Stimulated activated naive CD8-positive, alpha-beta T cell treated with anti-CD3 and anti-CD28 coated beads, Interleukin-15, amount 100 ng/mL, for 72 hours (primary cell): ENCODE measurements at regions not wholly inside any gene's neighbourhood (a gene's known extent, or its start where the extent isn't known, plus 50 kb on each side); places are given as distances from the start of the nearest gene placed in this dataset.

Experiments
- ATAC-seq: fragments of 150-1000 bp; cut with Tn5 transposase; 2 replicates; pipeline ENCODE4 v1.10.0; 2021; ENCODE audit warnings: mild to moderate bottlenecking, moderate library complexity
- DNase-seq, 2 donors: peaks; one replicate each; pipeline ENCODE4 v3.0.0; 2021 to 2022
- H3K27ac Mint-ChIP-seq, 2 donors: one replicate each; pipeline ENCODE4 v1.8.0; 2022; ENCODE audit warnings: mild to moderate bottlenecking in 2 of 2, mixed read lengths in 2 of 2, moderate library complexity in 2 of 2
- H3K27me3 Mint-ChIP-seq: one replicate; pipeline ENCODE4 v1.8.0; 2022; ENCODE audit warnings: mixed read lengths
- H3K4me1 Mint-ChIP-seq: one replicate; pipeline ENCODE4 v1.8.0; 2022; ENCODE audit warnings: mild to moderate bottlenecking, mixed read lengths
- H3K4me3 Mint-ChIP-seq, 2 donors: one replicate each; pipeline ENCODE4 v1.8.0; 2022; ENCODE audit warnings: mild to moderate bottlenecking in 2 of 2, mixed read lengths in 2 of 2, moderate library complexity in 1 of 2
- H3K9me3 Mint-ChIP-seq, 2 donors: one replicate each; pipeline ENCODE4 v1.8.0; 2022; ENCODE audit warnings: mixed read lengths in 2 of 2

DNA sequence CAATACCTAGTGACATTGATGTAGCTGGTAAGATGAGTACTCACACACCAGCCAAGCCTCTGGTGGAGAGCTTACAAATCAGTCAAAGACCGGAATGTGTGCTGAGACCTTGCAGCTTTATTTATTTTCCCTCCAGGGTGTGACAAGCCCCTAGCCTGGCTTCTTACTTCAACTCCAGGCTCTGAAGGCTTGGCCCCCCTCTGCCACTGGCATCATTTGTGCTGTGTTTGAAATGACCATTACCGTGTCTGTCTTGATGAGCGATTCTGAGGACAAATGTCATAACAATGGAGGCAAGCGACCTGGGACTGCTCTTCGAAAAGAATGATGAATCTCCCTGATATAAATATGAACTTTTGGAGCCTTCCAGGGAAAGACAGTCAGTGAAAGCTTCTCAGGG lies 749.9 kb upstream of the HS6ST1 start:
- DNase-seq (no peak), ATAC-seq (no peak)
- Mint-ChIP-seq H3K27ac (no peak overlapping the region), H3K4me1 (no peaks in the 10 kb centered on the region), H3K27me3 (no peaks in the 10 kb centered on the region), H3K9me3 (no peaks in the 10 kb centered on the region), H3K4me3 (no peak overlapping the region)

DNA sequence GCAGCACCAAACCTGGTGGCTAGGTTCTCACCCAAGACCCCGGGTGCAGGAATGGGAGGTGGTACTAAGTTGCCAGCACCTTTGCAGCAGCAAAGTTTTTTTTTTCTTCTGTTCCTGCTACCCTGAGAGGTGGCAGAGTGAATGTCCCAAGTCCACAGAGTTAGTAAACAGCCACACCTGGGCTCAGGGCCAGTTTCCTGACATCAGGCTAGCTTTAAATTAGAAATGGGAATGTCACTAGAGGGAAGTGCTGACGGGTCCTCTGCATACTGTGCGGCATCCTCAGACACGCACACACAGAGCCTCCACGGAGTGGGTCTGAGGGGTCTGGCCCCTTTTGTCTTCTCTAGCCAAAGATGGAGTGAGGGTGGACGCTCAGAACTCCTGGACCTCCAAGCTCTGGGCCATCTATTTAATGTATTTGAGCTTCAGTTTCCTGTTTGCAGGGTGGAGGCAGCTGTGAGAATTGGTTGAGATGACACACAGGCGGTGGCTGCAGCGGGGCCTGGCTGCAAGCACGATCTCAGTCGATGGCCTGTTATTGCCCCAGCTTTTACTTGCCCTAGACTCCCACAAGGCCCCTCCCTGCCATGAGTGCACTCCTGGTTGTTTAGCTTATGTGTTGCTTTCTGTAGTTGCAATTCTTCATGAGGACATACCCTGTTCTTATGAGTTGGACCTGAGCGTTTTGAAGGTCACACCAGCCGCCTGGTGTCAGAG lies 751.4 kb upstream of the HS6ST1 start:
- DNase-seq (no peak), ATAC-seq (peak; percentile 31)
- H3K4me3 Mint-ChIP-seq, result no peak overlapping the region
- H3K27ac Mint-ChIP-seq, result no peak overlapping the region
- no peaks in the 10 kb centered on the region for H3K4me1 Mint-ChIP-seq
- H3K27me3 Mint-ChIP-seq, result no peaks in the 10 kb centered on the region
- no peaks in the 10 kb centered on the region for H3K9me3 Mint-ChIP-seq

DNA sequence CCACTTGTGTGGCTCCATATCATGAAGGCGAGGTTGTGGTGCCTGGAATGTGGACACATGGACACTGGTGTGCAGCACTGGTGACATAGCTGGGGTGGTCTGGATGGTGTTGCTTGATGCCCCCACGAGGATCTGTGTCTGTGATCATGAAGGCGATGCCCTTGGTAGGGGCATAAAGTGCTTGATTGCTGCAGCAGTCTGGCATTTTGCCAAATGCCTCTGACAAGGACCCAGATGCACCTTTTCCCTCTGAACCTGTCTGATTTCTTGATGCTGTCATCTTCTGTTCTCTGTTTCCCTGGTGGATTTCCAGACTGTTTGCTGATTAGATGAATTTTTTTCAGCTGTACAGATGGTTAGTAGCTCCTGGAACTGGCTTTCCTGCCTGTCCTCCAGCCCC lies 752.0 kb upstream of the HS6ST1 start:
- H3K9me3 Mint-ChIP-seq, result no peaks in the 10 kb centered on the region
- H3K27ac Mint-ChIP-seq, result no peak overlapping the region
- DNase-seq (no peak), ATAC-seq (no peak)
- no peaks in the 10 kb centered on the region for H3K27me3 Mint-ChIP-seq
- H3K4me1 Mint-ChIP-seq, result no peaks in the 10 kb centered on the region
- H3K4me3 Mint-ChIP-seq, result no peak overlapping the region

DNA sequence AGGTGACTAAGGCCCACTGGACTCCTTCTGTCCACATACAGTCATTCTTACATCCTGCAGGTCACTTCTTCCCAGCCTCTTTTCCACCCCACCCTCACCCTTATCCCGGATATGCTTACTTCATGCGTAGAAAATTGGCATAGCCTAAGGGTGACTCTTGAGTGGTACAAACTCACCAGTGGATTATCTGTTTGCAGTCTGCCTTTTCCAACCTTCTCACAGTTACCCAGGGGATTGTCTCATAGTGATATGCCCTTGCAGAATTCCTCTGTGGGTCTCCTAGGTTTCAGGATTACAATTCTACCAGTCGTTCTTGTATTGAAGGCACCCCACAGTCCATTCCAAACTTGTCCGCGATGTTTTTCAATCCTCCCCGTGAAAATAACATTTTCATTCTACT lies 752.9 kb upstream of the HS6ST1 start:
- Mint-ChIP-seq H3K27me3 (no peaks in the 10 kb centered on the region), H3K4me3 (no peak overlapping the region), H3K4me1 (no peaks in the 10 kb centered on the region), H3K9me3 (no peaks in the 10 kb centered on the region), H3K27ac (no peak overlapping the region)
- no peak for ATAC-seq
- DNase-seq, result no peak

DNA sequence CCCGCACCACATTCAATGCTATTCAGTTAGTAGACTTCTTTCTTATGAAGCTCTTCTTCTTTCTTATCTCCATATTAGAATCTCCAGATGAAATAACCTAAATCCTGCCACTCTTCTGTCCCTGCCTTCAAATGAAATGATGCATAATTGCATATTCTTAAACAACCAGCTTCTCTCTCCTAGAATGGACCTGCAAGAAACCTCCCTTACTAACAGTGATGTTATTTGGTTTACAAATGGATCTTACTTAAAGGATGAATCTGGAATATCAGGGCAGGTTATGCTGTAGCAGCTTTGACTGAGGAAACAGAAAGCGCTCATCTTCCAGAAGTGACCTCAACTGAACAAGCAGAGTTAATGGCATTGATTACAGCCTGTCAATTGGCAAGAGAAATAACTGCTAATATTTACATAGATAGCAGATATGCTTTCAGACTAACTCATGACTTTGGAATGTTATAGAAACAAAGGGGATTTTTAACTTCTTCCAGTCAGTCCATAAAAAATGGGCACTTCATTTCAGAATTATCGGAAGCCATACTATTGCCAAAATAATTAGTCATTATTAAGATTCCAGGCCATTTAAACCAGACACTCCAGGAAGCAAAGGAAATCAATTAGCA lies 755.7 kb upstream of the HS6ST1 start:
- H3K4me1 Mint-ChIP-seq, result no peaks in the 10 kb centered on the region
- no peaks in the 10 kb centered on the region for H3K9me3 Mint-ChIP-seq
- H3K4me3 Mint-ChIP-seq, result no peak overlapping the region
- no peak overlapping the region for H3K27ac Mint-ChIP-seq
- H3K27me3 Mint-ChIP-seq, result peaks cover 3% of the 10 kb centered on the region
- no peak for DNase-seq
- ATAC-seq, result no peak

DNA sequence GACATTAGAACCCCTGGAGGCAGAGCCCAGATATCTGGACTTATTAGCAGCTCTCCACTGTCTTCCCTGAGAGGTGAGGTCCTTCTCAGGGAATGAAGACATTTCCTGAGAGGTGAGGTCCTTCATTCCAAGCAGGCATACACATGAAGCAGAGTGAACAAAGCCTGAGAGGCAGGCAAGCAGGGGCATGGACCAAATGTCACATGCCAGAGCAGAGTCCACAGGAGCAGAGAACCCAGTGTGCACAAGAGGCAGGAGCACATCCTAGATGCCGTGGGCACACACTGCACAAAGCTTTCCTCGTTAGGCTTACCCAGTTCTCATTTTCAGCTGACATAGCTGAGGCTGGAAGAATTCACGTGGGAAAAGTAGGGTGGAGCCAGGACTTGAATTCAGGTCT lies 759.9 kb upstream of the HS6ST1 start:
- Mint-ChIP-seq H3K27ac (no peak overlapping the region), H3K4me1 (no peaks in the 10 kb centered on the region), H3K9me3 (no peaks in the 10 kb centered on the region), H3K4me3 (no peak overlapping the region), H3K27me3 (peaks cover 7% of the 10 kb centered on the region)
- ATAC-seq (no peak), DNase-seq (no peak)

DNA sequence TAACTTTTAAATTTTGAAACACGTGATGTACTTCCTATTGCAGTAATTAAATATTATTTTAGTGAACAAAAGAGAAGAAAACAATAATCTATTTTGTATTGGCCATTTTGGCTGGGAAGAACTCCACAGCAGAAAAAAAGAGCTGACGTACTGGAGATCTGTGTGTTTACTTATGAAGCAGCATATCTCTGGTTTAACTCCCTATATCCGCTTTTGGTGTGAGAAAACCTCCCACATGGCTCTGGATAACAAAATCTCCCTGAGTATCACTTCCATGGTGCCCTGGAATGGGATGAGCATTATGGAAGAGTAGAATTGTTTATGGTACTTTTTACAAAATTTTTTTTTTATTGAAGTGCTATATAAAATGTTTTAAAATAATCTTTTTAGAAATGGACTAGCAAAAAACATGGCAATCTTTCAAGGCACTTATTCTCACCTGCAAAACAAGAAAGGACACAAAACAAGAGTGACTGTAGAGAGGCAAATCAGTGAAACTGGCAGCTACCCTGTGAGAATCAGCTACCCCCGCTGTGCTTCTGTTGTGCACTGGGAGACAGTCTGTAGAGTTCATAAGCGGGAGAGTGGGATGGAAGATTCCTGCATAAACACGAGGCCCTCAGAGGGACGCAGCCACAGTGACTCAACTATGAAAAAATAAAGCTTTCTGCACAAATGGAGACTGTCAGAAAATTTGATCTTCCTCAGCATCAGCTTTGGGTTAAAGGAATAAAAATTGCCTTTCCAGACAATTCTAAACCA lies 762.2 kb upstream of the HS6ST1 start:
- H3K4me3 Mint-ChIP-seq, result no peak overlapping the region
- no peak for ATAC-seq
- H3K4me1 Mint-ChIP-seq, result no peaks in the 10 kb centered on the region
- peaks cover 7% of the 10 kb centered on the region for H3K27me3 Mint-ChIP-seq
- H3K27ac Mint-ChIP-seq, result peak overlapping the region in 1 of 2 donors; percentile 8
- no peaks in the 10 kb centered on the region for H3K9me3 Mint-ChIP-seq
- no peak for DNase-seq

DNA sequence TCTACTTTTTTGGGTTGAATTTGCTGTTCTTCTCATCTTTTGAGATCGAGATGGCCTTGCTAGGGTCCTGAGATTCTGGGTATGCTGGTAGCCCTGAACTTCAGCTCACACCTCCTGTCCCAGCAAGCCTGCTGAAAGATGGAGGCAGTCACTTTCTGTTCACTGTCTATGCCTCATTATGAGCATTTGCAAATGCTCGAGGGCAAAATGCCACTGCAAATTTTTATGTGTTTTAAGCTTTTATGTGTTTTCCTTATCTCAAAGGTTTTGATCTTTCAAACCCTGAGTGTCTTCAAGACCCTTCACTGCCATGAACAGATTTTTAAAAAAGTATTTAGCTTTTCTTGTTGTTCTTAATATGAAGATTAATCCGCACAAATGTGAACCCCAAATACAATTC lies 766.7 kb upstream of the HS6ST1 start:
- ATAC-seq (no peak), DNase-seq (no peak)
- H3K27ac Mint-ChIP-seq, result no peak overlapping the region
- H3K4me3 Mint-ChIP-seq, result no peak overlapping the region
- H3K9me3 Mint-ChIP-seq, result no peaks in the 10 kb centered on the region
- H3K27me3 Mint-ChIP-seq, result no peaks in the 10 kb centered on the region
- H3K4me1 Mint-ChIP-seq, result no peaks in the 10 kb centered on the region

DNA sequence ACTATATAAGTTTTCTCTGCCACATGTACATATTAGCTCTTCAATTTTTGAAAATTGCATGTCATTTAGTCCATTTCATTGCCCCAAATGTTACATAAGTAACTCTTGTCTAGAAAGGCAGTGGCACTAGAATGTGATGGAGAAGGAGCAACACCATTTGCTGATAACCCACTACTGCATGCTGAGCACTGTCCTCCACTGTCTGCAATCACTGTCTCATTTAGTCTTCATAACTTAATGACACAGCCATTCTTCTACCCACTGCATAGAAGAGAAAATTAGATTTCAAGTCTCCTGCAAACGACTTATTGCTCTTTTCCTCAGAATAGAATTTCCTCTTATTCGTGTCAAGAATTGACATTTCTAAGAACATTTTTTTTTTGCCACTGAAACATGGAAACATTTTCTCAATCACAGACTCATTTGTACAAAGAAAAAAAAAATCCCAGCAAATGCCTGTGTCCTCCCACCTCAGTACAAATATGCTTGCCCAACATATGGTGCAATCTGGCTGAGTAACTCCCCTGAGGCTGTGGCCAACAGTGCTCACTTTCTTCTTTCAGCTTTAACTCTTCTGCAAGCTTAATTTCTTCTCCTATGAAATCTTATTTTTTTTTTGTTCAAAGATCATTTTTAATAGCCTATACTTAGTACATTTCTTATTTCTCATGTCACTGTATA lies 768.6 kb upstream of the HS6ST1 start:
- Mint-ChIP-seq H3K9me3 (no peaks in the 10 kb centered on the region), H3K27me3 (no peaks in the 10 kb centered on the region), H3K4me1 (no peaks in the 10 kb centered on the region), H3K4me3 (no peak overlapping the region), H3K27ac (no peak overlapping the region)
- ATAC-seq (no peak), DNase-seq (no peak)

DNA sequence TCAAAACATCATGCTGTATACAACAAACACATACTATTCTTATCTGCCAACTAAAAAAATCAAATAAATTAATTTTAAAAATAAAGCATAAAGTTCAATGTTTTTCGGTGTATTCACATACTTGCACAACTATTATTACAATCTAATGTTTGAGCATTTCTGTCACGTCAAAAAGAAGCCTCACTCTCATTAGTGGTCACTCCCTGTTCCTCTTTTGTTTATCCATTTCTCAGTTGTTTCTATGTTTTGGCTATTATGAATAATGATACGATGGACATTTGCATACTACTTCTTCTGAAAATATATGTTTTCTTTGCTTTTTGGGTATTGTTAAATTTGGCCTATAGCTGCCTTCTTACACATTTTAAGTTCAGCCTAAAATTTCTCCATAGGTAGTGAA lies 773.0 kb upstream of the HS6ST1 start:
- no peaks in the 10 kb centered on the region for H3K9me3 Mint-ChIP-seq
- H3K4me1 Mint-ChIP-seq, result no peaks in the 10 kb centered on the region
- DNase-seq (no peak), ATAC-seq (no peak)
- H3K27me3 Mint-ChIP-seq, result no peaks in the 10 kb centered on the region
- H3K4me3 Mint-ChIP-seq, result no peak overlapping the region
- no peak overlapping the region for H3K27ac Mint-ChIP-seq

DNA sequence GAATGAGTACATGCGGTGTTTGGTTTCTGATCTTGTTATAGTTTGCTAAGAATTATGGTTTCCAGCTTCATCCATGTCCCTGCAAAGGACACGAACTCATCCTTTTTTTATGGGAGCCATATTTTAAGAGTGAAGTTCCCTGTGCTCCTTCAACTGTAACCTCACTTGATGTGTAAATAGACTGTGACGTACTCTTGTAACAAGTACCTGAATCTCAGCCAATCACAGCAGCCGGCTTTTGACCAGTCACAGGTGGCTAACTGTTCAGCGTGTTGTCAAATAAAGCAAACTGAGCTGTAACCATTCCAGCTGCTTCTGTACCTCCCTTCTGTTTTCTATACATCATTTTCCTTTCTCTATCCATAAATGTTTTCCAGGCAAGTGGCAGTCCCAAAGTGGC lies 774.3 kb upstream of the HS6ST1 start:
- Mint-ChIP-seq H3K4me1 (no peaks in the 10 kb centered on the region), H3K9me3 (no peaks in the 10 kb centered on the region), H3K4me3 (no peak overlapping the region), H3K27ac (no peak overlapping the region), H3K27me3 (no peaks in the 10 kb centered on the region)
- ATAC-seq, result no peak
- DNase-seq, result no peak

DNA sequence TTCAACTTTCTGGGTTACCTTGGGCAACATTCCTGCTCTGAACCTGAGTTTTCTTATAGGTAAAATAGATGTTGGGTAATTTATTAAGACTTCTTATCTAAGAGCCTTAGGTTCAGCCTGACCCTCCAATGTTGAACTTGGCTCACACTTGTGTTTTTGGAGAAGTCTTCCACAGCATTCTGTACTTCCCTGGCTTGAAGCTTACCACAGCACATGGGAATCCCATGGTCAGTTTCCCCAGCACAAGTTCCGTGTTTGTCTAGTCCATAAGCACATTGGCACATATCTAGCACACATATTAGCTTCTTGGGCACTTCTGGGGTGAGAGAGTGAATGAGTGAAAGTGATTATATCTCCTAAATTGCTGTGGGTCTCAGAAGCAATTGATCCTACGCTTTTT lies 782.5 kb upstream of the HS6ST1 start:
- peaks cover 12% of the 10 kb centered on the region for H3K27me3 Mint-ChIP-seq
- no peak overlapping the region for H3K27ac Mint-ChIP-seq
- H3K9me3 Mint-ChIP-seq, result no peaks in the 10 kb centered on the region
- no peak for DNase-seq
- ATAC-seq, result no peak
- H3K4me3 Mint-ChIP-seq, result no peak overlapping the region
- no peaks in the 10 kb centered on the region for H3K4me1 Mint-ChIP-seq

DNA sequence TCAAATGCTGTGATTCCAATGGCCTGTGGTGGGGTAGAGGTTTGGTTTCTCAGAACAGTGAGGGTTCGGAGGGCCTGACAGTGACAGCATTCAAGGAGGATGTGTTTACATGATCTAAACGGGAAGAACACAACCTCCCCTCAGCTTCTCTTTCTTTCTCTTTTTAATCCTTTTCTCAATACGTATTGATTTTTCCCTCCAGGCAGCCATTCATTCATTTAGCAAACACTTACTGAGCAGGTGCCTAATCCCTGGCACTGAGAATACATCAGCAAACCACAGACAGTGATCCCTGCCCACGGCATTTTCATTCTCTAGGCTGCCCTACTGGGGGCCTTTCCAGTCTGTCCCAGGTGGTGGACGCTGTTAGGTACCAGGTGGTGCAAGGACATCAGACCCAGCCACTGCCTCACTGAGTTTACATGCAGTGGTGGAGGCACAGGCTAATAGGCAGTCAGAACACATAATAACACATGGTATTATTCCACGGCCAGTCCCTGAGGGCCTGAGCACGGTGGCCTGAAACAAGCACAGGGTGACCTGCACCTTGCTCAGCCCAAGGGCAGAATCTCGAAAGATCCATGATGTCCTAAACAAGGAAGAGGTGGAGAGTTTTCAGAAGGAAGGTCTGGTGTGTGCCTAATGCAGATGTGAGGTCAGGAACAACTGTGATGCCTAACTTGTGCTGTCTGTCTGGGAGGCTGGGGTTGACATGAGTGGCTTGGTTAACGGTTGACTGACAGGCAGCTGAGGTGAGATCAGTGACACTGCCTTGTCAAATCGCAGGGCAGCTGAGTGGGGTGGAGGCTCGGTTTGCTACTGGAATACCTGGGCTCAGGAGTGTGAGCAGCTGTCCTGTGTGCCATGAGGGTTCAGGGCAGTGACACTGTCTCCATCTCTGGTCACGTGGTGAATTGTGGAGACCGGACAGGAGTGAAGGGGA lies 785.5 kb upstream of the HS6ST1 start:
- DNase-seq, result no peak
- peaks cover 12% of the 10 kb centered on the region for H3K27me3 Mint-ChIP-seq
- H3K27ac Mint-ChIP-seq, result no peak overlapping the region
- ATAC-seq, result peak; percentile 15
- no peaks in the 10 kb centered on the region for H3K9me3 Mint-ChIP-seq
- no peak overlapping the region for H3K4me3 Mint-ChIP-seq
- no peaks in the 10 kb centered on the region for H3K4me1 Mint-ChIP-seq

DNA sequence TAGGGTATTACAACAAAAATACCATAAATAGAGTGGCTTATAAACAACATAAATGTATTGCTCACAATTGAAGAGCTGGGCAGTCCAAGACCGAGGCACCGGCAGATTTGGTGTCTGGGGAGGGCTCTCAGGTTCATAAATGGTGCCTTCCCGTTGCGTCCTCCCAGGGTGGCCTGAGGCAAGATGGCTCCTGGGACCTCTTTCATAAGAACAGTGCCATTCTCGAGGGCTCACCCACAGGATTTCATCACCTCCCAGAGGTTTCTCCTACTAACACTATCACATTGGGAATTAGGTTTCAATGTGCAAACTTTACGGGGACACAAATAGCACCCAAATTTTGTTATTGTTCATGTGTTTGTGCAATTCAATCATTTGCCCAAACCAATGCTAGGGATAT lies 793.5 kb upstream of the HS6ST1 start:
- no peaks in the 10 kb centered on the region for H3K9me3 Mint-ChIP-seq
- no peak overlapping the region for H3K27ac Mint-ChIP-seq
- DNase-seq, result no peak
- H3K27me3 Mint-ChIP-seq, result no peaks in the 10 kb centered on the region
- no peak overlapping the region for H3K4me3 Mint-ChIP-seq
- H3K4me1 Mint-ChIP-seq, result no peaks in the 10 kb centered on the region
- no peak for ATAC-seq

DNA sequence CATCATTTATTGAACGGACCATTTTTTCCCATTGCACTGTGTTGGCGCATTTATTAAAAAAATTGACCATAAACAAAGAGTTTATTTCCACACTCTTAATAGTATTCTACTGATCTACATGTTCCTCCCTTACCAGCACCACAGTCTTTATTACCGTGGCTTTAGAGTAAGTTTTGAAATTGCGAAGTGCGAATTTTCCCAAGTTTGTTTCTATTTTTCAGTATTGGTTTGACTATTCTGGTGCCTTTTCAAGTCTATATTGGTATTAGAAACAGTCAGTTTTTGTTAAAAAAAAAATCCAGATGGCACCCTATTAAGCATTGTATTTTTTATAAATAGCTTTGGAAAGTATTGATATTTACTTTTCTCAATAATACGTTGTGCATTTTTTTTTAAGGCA lies 795.1 kb upstream of the HS6ST1 start:
- Mint-ChIP-seq H3K27ac (no peak overlapping the region), H3K27me3 (no peaks in the 10 kb centered on the region), H3K9me3 (no peaks in the 10 kb centered on the region), H3K4me3 (no peak overlapping the region), H3K4me1 (no peaks in the 10 kb centered on the region)
- no peak for DNase-seq
- ATAC-seq, result no peak
